ENCODE measurements at regions not wholly inside any gene's neighbourhood (a gene's known extent, or its start where the extent isn't known, plus 50 kb on each side); places are given as distances from the start of the nearest gene placed in this dataset.

DNA sequence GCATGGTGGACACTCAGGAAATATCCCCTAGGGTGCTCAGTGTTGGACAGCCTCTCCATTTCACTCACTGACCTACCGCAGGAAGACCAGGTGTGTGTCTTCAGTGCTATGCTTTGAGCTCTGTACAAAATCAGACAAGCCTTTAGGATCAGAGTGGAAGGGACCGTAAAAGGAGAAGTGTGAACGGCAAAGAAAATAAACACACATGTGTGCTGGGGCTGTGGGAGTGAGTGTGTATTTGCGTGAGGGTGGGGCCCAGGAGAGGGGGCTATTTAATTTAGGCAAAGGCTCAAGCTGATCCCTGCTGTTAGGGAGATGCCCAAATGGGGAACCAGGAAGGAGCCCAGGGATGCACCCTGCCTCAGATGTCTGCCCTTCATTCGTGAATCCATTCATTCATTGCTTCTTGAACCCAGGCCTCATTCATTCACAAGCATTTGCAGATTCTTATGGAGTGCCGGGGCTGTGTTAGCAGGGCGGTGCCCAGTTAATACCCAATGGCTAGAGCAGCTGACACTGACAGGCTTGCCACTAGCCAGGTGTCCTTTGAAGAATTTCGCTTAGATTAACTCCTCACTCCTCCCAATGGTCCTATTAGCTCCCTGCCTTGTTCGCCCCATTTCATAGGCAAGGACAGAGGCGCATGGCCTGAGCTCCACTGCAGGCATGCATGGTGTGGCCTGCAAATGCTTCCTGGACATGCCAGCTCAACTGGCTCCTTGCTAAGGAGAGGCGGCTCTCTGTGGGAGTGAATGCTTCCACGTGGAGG is 296.7 kb upstream of the FOXF1 start:
- Mint-ChIP-seq H3K9me3 (peaks cover 12% of the 10 kb centered on the region), H3K27me3 (peaks cover 9% of the 10 kb centered on the region), H3K4me1 (no peaks in the 10 kb centered on the region), H3K4me3 (no peak overlapping the region), H3K36me3 (peaks cover 3% of the 10 kb centered on the region), H3K27ac (no peak overlapping the region)
- no peak for DNase-seq

- Mint-ChIP-seq H3K36me3 (peaks cover 3% of the 10 kb centered on the region), H3K4me1 (no peaks in the 10 kb centered on the region), H3K27me3 (peaks cover 9% of the 10 kb centered on the region), H3K4me3 (no peak overlapping the region), H3K27ac (no peak overlapping the region), H3K9me3 (peaks cover 12% of the 10 kb centered on the region)
- DNase-seq, result no peak
These were observed 295.7 kb upstream of the FOXF1 start for GRCh38 chr16:86214326-86215232.

- peaks cover 12% of the 10 kb centered on the region for H3K27me3 Mint-ChIP-seq
These were observed 294.9 kb upstream of the FOXF1 start for GRCh38 chr16:86215233-86215978.

GRCh38 chr16:86215979-86216585 is 294.2 kb upstream of the FOXF1 start:
- Mint-ChIP-seq H3K9me3 (peaks cover 12% of the 10 kb centered on the region), H3K4me1 (no peaks in the 10 kb centered on the region), H3K27me3 (peaks cover 12% of the 10 kb centered on the region), H3K36me3 (peaks cover 3% of the 10 kb centered on the region), H3K27ac (no peak overlapping the region), H3K4me3 (no peak overlapping the region)
- DNase-seq, result no peak

More at GRCh38 chr16:86215233-86215978, 294.9 kb upstream of the FOXF1 start:
- Mint-ChIP-seq H3K4me1 (no peaks in the 10 kb centered on the region), H3K27ac (no peak overlapping the region), H3K9me3 (peaks cover 12% of the 10 kb centered on the region), H3K36me3 (peaks cover 3% of the 10 kb centered on the region), H3K4me3 (no peak overlapping the region)
- no peak for DNase-seq

- no peak overlapping the region for H3K27ac Mint-ChIP-seq
- peaks cover 12% of the 10 kb centered on the region for H3K9me3 Mint-ChIP-seq
- H3K4me3 Mint-ChIP-seq, result no peak overlapping the region
- peaks cover 3% of the 10 kb centered on the region for H3K36me3 Mint-ChIP-seq
- H3K4me1 Mint-ChIP-seq, result no peaks in the 10 kb centered on the region
- no peak for DNase-seq
- peaks cover 12% of the 10 kb centered on the region for H3K27me3 Mint-ChIP-seq
These were observed 293.7 kb upstream of the FOXF1 start for GRCh38 chr16:86216591-86216990.

DNA sequence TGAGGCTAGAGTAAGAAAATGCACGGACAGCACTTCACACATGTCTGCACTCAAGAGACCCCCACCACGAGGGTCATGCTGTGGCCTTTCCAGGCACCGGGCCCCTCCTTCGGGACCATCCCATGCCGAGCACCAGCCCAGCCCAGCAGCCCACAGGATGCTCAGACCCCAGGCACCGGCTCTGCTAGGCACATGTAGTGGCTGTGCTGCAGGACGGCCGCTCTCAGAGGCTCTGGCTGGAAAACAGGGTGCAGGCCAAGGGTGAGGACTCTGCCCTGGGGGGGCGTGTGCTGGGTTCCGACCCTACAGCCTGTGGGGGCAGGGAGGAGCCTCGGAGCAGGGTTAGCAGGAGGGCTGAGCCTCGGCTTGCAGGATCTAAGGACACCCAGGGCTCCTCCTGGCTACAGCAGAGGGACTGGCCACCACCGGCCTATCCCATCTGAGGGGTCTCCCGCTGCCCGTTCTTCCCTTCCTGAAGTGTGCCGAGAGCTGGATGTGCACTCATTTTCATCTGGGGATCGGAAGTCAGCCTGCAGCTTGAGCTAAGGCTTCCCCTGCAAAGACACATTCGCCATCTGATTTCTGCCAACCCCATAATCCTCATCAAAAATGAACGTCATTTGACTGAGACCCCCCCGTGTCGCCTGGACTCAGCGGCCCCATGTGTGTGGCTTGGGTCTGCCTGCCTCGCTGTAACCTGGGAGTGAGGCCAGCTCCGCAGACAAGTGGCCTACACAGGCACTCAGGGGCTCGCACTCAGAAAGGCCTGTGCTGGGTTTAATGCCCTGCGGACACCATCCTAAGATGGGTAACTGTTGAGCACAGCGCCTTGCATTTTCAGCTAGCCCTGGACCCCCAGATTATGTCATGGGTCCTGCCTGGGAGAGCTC is 293.1 kb upstream of the FOXF1 start:
- H3K4me3 Mint-ChIP-seq, result no peak overlapping the region
- peaks cover 8% of the 10 kb centered on the region for H3K9me3 Mint-ChIP-seq
- H3K27ac Mint-ChIP-seq, result no peak overlapping the region
- no peaks in the 10 kb centered on the region for H3K4me1 Mint-ChIP-seq
- H3K36me3 Mint-ChIP-seq, result peaks cover 3% of the 10 kb centered on the region
- DNase-seq, result no peak
- H3K27me3 Mint-ChIP-seq, result peaks cover 16% of the 10 kb centered on the region

DNA sequence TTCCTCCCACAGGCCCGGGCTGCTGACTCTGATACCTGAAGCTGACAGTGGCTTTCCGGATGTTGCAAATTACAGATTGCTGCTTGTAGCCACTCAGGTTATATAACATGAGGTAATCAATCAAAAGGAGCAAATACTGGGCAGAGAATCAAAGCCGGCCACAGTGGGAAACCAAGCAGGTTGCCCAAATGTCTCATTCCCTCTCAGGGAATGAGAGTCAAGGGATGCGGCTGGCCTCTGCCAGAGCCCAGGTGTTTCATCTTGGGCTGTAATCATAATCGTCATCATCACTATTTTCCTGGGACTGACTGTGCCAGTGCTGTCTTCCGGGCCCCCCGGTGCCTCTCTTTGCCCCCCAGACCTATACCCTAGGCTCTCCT is 292.4 kb upstream of the FOXF1 start:
- peaks cover 17% of the 10 kb centered on the region for H3K27me3 Mint-ChIP-seq
- H3K36me3 Mint-ChIP-seq, result peaks cover 2% of the 10 kb centered on the region
- no peak overlapping the region for H3K27ac Mint-ChIP-seq
- no peak overlapping the region for H3K4me3 Mint-ChIP-seq
- peaks cover 2% of the 10 kb centered on the region for H3K9me3 Mint-ChIP-seq
- H3K4me1 Mint-ChIP-seq, result no peaks in the 10 kb centered on the region
- no peak for DNase-seq

- no peak for DNase-seq
- no peaks in the 10 kb centered on the region for H3K9me3 Mint-ChIP-seq
- H3K4me3 Mint-ChIP-seq, result no peak overlapping the region
- H3K27ac Mint-ChIP-seq, result no peak overlapping the region
- peaks cover 17% of the 10 kb centered on the region for H3K27me3 Mint-ChIP-seq
- H3K36me3 Mint-ChIP-seq, result no peaks in the 10 kb centered on the region
- no peaks in the 10 kb centered on the region for H3K4me1 Mint-ChIP-seq
These were observed 291.7 kb upstream of the FOXF1 start for GRCh38 chr16:86218479-86219170.

DNA sequence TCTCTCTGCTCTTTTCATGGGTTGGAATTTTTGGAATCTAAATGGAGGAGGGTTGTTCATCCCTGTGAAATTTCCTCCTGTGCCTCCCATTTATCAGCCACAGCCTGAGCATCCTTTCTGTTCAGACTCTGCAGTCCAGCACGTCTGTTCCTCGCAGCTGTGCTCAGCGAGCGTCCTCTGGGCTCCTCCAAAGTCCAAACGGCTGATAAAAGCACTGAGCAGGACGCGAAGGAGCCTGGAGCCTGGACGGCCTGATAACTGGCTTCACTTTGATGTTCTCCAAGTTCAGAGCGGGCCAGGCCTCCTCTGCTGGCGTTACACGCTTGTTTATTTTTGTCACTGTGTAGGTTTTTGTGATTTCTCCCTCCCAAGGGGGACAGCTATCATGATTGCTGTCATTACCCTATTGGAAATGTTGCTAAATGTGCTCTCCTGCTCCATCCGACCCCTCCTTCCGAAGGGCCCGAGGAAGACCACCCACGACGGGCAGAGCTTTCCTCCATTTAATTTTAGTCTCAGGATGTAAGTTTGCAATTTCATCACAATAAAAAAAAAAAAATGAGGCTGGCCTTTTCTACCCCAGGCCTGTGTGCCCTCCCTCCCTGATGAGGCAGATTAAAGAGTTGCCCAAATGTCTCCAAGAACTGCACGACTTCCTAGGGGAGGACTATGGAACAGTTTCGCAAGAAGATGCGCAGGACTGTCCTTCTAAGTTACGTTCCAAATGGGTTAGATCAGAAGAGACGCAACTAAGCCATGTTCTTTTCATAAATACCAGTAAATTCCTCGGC is 290.5 kb upstream of the FOXF1 start:
- no peak for DNase-seq
- H3K27me3 Mint-ChIP-seq, result peaks cover 13% of the 10 kb centered on the region
- H3K4me1 Mint-ChIP-seq, result no peaks in the 10 kb centered on the region
- no peak overlapping the region for H3K4me3 Mint-ChIP-seq
- no peaks in the 10 kb centered on the region for H3K9me3 Mint-ChIP-seq
- H3K27ac Mint-ChIP-seq, result no peak overlapping the region
- H3K36me3 Mint-ChIP-seq, result no peaks in the 10 kb centered on the region

DNA sequence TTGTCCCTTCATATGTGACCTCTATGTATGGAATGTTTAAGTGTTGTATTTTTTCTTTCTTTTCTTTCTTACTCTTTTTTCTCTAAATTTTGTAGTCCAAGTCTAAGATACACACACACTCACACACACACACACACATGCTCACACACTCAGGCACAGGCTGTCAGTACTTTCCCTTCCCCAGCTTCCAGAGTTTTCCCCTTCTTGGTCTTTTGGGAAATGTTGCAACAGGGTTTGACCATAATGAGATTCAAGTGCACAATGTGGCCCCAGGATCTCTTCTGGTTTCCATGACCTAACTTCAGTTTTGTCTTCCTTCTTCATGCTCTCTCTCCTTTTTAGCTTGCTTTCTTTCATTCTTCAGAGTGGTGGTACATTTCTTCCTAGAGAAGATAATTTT is 289.8 kb upstream of the FOXF1 start:
- no peaks in the 10 kb centered on the region for H3K4me1 Mint-ChIP-seq
- H3K27ac Mint-ChIP-seq, result no peak overlapping the region

DNA sequence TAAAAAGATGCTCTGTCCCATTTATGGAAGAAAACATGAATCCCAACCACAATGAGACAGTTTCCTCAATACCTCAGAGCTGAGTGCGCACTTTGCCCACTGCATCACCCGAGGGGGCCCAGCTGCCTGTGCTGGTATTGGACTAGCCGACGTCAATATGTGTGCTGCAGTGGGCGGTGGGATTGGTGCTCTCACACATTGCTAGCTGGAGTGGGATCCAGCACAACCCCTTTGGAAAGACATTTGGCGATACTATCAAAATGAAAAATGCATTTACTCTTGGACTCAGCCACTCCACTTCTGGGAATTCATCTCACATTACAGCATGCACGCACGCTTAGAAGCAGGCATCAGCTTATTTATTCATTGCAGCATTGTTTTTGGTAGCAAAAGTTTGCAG is 289.2 kb upstream of the FOXF1 start:
- H3K36me3 Mint-ChIP-seq, result no peaks in the 10 kb centered on the region
- no peak overlapping the region for H3K4me3 Mint-ChIP-seq
- H3K27me3 Mint-ChIP-seq, result peaks cover 9% of the 10 kb centered on the region

More for the DNA sequence above, 289.8 kb upstream of the FOXF1 start:
- Mint-ChIP-seq H3K36me3 (no peaks in the 10 kb centered on the region), H3K27me3 (peaks cover 9% of the 10 kb centered on the region), H3K4me3 (no peak overlapping the region), H3K9me3 (no peaks in the 10 kb centered on the region)
- no peak for DNase-seq

GRCh38 chr16:86222547-86222946 is 287.8 kb upstream of the FOXF1 start:
- Mint-ChIP-seq H3K9me3 (no peaks in the 10 kb centered on the region), H3K27ac (no peak overlapping the region), H3K27me3 (peaks cover 11% of the 10 kb centered on the region), H3K4me1 (no peaks in the 10 kb centered on the region), H3K4me3 (no peak overlapping the region), H3K36me3 (no peaks in the 10 kb centered on the region)
- no peak for DNase-seq

More for the DNA sequence above, 289.2 kb upstream of the FOXF1 start:
- DNase-seq, result no peak
- H3K4me1 Mint-ChIP-seq, result no peaks in the 10 kb centered on the region
- no peak overlapping the region for H3K27ac Mint-ChIP-seq
- no peaks in the 10 kb centered on the region for H3K9me3 Mint-ChIP-seq
